DOHH2 (cell line): ENCODE measurements at regions not wholly inside any gene's neighbourhood (a gene's known extent, or its start where the extent isn't known, plus 50 kb on each side); places are given as distances from the start of the nearest gene placed in this dataset.
"Not testable (repeated sequence)": the region's sequence is repeated elsewhere in the genome, so short reads cannot be mapped to it uniquely, and the experiment has no call there.

ENCODE experiments used
- H3F3A ChIP-seq: fragments of 200-600 bp; sonication (generic), shearing (Covaris generic); 2 replicates; pipeline ENCODE4 v1.6.0; 2016; ENCODE audit warnings: antibody characterized with exemption, mild to moderate bottlenecking; ENCODE audit not compliant: control insufficient read depth, insufficient read depth
- H3K27ac ChIP-seq: fragments of 200-600 bp; sonication (generic); 2 replicates; pipeline ENCODE4 v1.5.1; 2014; ENCODE audit warnings: low read depth, mild to moderate bottlenecking, low read length, moderate library complexity
- H3K27me3 ChIP-seq: fragments of 200-600 bp; sonication (generic); 2 replicates; pipeline ENCODE4 v1.6.1; 2014; ENCODE audit warnings: mild to moderate bottlenecking, low read length, mixed read lengths; ENCODE audit not compliant: control insufficient read depth
- H3K36me3 ChIP-seq: fragments of 200-600 bp; sonication (generic); 2 replicates; pipeline ENCODE4 v1.6.1; 2014; ENCODE audit warnings: mild to moderate bottlenecking, low read length, moderate library complexity, mixed read lengths; ENCODE audit not compliant: control insufficient read depth
- H3K4me1 ChIP-seq: fragments of 200-600 bp; sonication (generic); 2 replicates; pipeline ENCODE4 v1.6.1; 2014; ENCODE audit warnings: mild to moderate bottlenecking, low read length, mixed read lengths; ENCODE audit not compliant: control insufficient read depth
- H3K4me2 ChIP-seq: fragments of 200-600 bp; sonication (generic); 2 replicates; pipeline ENCODE4 v1.6.0; 2014; ENCODE audit warnings: mild to moderate bottlenecking, low read length, moderate library complexity
- H3K4me3 ChIP-seq: fragments of 200-600 bp; sonication (generic); 2 replicates; pipeline ENCODE4 v1.5.1; 2014; ENCODE audit warnings: mild to moderate bottlenecking, low read length, mixed read lengths
- H3K79me2 ChIP-seq: fragments of 200-600 bp; sonication (generic); 2 replicates; pipeline ENCODE4 v1.6.1; 2014; ENCODE audit warnings: mild to moderate bottlenecking, low read length, mixed read lengths; ENCODE audit not compliant: control insufficient read depth
- H3K9me2 ChIP-seq: fragments of 200-600 bp; sonication (generic); replicated peaks from 2 replicates; pipeline ENCODE4 v1.6.1; 2014; ENCODE audit warnings: mild to moderate bottlenecking, low read length, mixed read lengths; ENCODE audit not compliant: control insufficient read depth
- H3K9me3 ChIP-seq: fragments of 200-600 bp; sonication (generic); 2 replicates; pipeline ENCODE4 v1.6.1; 2014; ENCODE audit warnings: antibody characterized with exemption, low read length, mixed read lengths; ENCODE audit not compliant: control insufficient read depth, insufficient read depth
- H4K20me1 ChIP-seq: fragments of 200-600 bp; sonication (generic); 2 replicates; pipeline ENCODE4 v1.6.0; 2014; ENCODE audit warnings: low read depth, mild to moderate bottlenecking, antibody characterized with exemption, low read length, moderate library complexity; ENCODE audit not compliant: control insufficient read depth, insufficient read depth
- CTCF ChIP-seq: fragments of 200-600 bp; sonication (generic); IDR thresholded peaks from one replicate; pipeline ENCODE4 v1.5.1; 2014; ENCODE audit warnings: antibody characterized with exemption, mild to moderate bottlenecking, low read depth, low read length; ENCODE audit not compliant: poor library complexity, severe bottlenecking
- EZH2phosphoT487 ChIP-seq: fragments of 200-600 bp; sonication (generic); IDR thresholded peaks from 2 replicates; pipeline ENCODE4 v1.6.1; 2017; ENCODE audit warnings: borderline replicate concordance, mild to moderate bottlenecking, antibody characterized with exemption, low read length, moderate library complexity, mixed read lengths

DNA sequence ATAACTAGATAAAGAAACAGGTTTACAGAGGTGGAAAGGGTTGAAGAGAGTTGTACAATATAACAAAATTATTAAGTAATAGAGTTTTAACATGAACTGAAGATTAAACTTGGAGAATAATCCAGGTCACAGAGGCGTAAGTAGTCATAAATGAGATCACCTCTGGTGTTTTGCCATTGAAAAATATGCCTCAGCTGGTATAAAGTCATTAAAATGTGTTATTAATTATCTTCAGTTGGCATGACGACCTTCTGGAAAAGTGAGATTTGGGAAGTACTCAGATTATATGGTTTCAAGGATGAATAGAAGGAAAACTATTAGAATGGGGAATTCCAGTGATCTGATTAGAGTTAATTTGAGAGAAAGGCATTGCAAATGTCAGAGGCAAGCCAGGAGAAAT, 237.5 kb upstream of the ANXA10 start:
- Histone ChIP-seq H4K20me1 (no peaks in the 10 kb centered on the region), H3K9me3 (no peaks in the 10 kb centered on the region), H3K27ac (no peak overlapping the region), H3K9me2 (no peaks in the 10 kb centered on the region), H3K36me3 (no peaks in the 10 kb centered on the region), H3K4me3 (no peak overlapping the region), H3K79me2 (no peaks in the 10 kb centered on the region), H3K27me3 (no peaks in the 10 kb centered on the region), H3K4me1 (no peaks in the 10 kb centered on the region), H3F3A (no peaks in the 10 kb centered on the region), H3K4me2 (no peak overlapping the region)
- no peak for TF ChIP-seq EZH2phosphoT487
- TF ChIP-seq CTCF, result no peak

DNA sequence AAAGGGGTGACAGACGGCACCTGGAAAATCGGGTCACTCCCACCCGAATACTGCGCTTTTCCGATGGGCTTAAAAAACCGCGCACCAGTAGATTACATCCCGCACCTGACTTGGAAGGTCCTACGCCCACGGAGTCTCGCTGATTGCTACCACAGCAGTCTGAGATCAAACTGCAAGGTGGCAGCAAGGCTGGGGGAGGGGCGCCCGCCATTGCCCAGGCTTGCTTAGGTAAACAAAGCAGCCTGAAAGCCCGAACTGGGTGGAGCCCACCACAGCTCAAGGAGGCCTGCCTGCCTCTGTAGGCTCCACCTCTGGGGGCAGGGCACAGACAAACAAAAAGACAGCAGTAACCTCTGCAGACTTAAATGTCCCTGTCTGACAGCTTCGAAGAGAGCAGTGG, 234.2 kb upstream of the ANXA10 start:
- not testable (repeated sequence) for H3K36me3 ChIP-seq, H3K9me2 ChIP-seq, H3K79me2 ChIP-seq, H3K4me1 ChIP-seq, H3K4me3 ChIP-seq, H4K20me1 ChIP-seq, H3F3A ChIP-seq, H3K4me2 ChIP-seq, H3K27me3 ChIP-seq, H3K27ac ChIP-seq, H3K9me3 ChIP-seq

DNA sequence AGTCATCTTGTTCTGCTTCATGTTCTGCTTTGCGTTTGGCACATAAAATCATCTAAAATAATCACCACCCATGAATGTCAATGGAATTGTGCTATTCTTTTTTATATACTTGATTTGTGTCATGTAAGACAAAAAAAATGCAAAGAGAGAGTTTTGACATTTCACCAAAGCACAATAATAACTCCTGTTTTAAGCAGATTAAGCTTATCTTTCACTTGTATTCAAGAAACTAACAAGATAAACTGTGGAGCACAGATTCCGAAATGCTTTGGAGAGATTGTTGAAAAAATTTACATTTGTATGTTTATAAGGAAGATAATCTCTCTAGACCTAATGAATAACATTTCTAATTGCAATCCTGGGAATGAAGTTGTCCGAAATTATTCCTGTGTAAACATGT, 225.1 kb upstream of the ANXA10 start:
- H3K79me2 ChIP-seq, result no peaks in the 10 kb centered on the region
- H3K36me3 ChIP-seq, result no peaks in the 10 kb centered on the region
- no peaks in the 10 kb centered on the region for H4K20me1 ChIP-seq
- no peaks in the 10 kb centered on the region for H3F3A ChIP-seq
- no peak overlapping the region for H3K4me3 ChIP-seq
- no peaks in the 10 kb centered on the region for H3K9me3 ChIP-seq
- no peaks in the 10 kb centered on the region for H3K27me3 ChIP-seq
- no peak for TF ChIP-seq CTCF
- no peak for TF ChIP-seq EZH2phosphoT487
- H3K27ac ChIP-seq, result no peak overlapping the region
- no peak overlapping the region for H3K4me2 ChIP-seq
- H3K9me2 ChIP-seq, result no peaks in the 10 kb centered on the region
- H3K4me1 ChIP-seq, result no peaks in the 10 kb centered on the region

DNA sequence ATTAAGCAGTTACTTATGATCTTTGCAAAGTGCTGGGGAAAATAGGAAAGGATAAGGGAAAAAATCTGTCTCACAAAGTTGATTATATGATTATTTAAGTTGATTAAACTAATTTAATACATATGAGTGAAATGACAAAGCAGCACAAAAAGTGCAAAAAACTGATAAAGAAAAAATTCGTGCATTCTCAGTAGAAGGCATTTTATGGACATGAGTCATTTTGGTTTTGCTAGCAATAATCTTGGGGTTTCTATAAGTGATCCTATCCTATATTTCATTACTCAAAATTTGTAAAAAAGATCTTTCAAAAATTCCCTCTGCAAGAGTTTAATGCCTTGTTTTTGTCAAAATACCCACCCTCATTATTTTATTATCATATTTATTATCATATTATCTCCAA, 224.2 kb upstream of the ANXA10 start:
- Histone ChIP-seq H3K36me3 (no peaks in the 10 kb centered on the region), H3K4me2 (no peak overlapping the region), H3K27me3 (no peaks in the 10 kb centered on the region), H3K4me1 (no peaks in the 10 kb centered on the region), H3K79me2 (no peaks in the 10 kb centered on the region), H3F3A (no peaks in the 10 kb centered on the region), H3K9me3 (no peaks in the 10 kb centered on the region), H3K9me2 (no peaks in the 10 kb centered on the region), H3K4me3 (no peak overlapping the region), H4K20me1 (no peaks in the 10 kb centered on the region), H3K27ac (no peak overlapping the region)
- TF ChIP-seq EZH2phosphoT487, result no peak
- TF ChIP-seq CTCF, result no peak
